ENCODE measurements at regions not wholly inside any gene's neighbourhood (a gene's known extent, or its start where the extent isn't known, plus 50 kb on each side); places are given as distances from the start of the nearest gene placed in this dataset.

DNA sequence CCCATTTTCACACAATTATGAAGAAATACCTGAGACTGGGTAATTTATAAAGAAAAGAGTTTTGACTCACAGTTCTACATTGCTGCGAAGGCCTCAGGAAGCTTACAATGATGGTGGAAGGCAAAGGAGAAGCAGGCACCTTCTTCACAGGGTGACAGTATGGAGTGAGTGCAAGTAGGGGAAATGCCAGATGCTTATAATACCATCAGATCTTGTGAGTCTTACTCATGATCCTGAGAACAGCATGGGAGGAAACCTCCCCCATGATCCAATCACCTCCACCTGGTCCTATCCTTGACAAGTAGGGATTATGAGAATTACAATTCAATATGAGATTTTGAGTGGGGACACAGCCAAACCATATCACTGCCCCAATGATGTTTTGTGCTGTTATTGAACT lies 189.3 kb upstream of the CRY1 start:
- no peak for DNase-seq (ENCODE audit: low read depth)

DNA sequence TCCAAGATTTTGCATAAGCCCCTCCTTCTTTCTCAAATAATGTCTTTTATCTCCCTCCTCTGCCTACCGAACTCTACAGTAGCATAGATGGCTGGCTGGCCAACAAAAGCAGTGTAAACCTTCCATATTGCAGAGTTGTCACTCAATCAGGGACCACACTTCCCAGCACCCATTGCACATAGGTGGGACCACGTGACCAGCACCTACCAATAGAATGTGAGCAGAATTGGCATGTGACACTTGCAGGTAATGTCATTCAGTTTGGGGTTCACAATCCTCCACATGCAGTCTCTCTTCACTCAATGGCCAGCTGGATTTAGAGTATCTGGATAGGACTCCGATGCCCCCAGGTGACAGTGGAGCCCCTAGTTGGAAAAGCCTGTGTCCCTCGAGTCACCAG lies 190.3 kb upstream of the CRY1 start:
- no peak for DNase-seq (ENCODE audit: low read depth)

GRCh38 chr12:107284692-107285091 lies 191.3 kb upstream of the CRY1 start:
- DNase-seq (ENCODE audit: low read depth), result no peak

- no peak for DNase-seq (ENCODE audit: low read depth)
Measured at GRCh38 chr12:107287436-107288413, 194.4 kb upstream of the CRY1 start.

DNA sequence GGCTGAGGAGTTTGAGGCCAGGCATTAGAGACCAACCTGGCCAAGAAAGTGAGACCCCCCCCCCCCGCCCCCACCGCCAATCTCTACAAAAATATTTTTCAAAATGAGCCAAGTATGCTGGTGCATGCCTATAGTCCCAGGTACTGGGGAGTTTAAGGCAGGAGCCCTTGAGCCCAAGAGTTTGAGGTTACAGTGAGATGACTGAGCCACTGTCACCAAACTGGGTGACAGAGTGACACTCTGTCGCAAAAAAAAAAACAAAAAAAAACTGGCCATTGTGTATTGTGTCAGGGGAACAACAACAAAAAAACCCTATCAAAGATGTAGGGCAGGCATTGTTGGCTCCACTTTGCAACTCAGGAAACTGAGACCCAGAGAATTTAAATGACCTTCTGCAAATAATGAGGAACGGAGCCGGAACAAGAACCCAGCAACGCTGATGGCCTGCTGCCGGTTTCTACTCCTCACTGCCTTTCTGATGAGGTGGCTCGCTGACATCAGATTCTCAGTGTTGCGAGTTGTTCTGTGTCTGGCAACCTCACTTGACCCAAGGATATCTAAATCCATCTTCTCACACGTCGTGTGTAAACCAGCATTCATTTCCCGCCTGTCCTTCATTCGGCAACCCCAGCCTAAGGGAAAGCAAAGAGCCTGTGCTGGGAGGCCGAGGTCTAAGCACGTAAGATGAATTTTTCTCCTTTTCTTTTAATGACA lies 195.2 kb upstream of the CRY1 start:
- DNase-seq (ENCODE audit: low read depth), result no peak

GRCh38 chr12:107291018-107291417 lies 197.7 kb upstream of the CRY1 start:
- DNase-seq (ENCODE audit: low read depth), result no peak

GRCh38 chr12:107296681-107297089 lies 203.3 kb upstream of the CRY1 start:
- no peak for DNase-seq (ENCODE audit: low read depth)

GRCh38 chr12:107302649-107303341 lies 209.4 kb upstream of the CRY1 start:
- DNase-seq (ENCODE audit: low read depth), result no peak

GRCh38 chr12:107304588-107305532 lies 211.5 kb upstream of the CRY1 start:
- no peak for DNase-seq (ENCODE audit: low read depth)

GRCh38 chr12:107306141-107306659 lies 212.9 kb upstream of the CRY1 start:
- no peak for DNase-seq (ENCODE audit: low read depth)

GRCh38 chr12:107308310-107308709 lies 215.0 kb upstream of the CRY1 start:
- DNase-seq (ENCODE audit: low read depth), result no peak

DNA sequence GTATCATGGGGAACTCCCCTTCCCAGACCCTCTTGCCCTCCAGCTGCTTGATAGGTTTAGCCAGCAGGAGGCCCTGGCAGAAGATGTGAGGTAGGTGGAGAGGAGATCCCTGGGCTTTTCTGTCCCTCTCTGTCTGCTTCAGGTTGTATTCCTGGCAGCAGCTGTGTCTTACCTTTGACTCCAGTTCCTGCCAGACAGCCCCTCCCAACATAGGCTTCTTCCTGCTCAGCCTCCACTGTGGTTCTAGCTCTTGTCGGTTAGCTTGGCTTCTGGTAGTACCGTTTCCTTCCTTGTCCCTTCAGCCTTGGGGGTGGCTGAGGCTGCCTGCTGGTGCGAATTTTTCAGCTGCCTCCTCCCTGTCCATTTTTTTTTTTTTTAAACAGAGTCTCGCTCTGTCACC lies 215.7 kb upstream of the CRY1 start:
- no peak for DNase-seq (ENCODE audit: low read depth)

DNA sequence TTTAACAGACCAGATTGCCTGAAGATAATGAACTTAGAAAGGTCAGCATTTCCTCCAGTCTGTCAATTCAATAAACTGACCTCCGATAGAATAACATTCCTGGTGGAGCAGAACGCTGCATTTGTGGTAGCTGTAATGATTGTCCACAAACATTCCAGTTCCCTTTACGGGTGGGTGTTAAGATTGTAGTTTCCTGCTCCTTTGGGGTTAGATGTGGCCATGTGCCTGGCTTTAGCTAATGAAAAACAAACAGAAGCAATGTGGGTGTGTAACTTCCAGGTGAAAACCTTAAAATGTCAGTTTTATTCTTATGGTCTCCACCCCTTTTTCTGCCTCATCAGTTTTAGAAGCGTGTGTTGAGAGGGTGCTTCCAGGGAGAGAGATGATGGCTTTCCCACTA lies 217.3 kb upstream of the CRY1 start:
- DNase-seq (ENCODE audit: low read depth), result no peak

GRCh38 chr12:107311682-107312081 lies 218.3 kb upstream of the CRY1 start:
- DNase-seq (ENCODE audit: low read depth), result no peak

GRCh38 chr12:107317751-107318555 lies 224.6 kb upstream of the CRY1 start:
- DNase-seq (ENCODE audit: low read depth), result no peak

- no peak for DNase-seq (ENCODE audit: low read depth)
Measured at GRCh38 chr12:107318556-107318805, 225.1 kb upstream of the CRY1 start.

DNA sequence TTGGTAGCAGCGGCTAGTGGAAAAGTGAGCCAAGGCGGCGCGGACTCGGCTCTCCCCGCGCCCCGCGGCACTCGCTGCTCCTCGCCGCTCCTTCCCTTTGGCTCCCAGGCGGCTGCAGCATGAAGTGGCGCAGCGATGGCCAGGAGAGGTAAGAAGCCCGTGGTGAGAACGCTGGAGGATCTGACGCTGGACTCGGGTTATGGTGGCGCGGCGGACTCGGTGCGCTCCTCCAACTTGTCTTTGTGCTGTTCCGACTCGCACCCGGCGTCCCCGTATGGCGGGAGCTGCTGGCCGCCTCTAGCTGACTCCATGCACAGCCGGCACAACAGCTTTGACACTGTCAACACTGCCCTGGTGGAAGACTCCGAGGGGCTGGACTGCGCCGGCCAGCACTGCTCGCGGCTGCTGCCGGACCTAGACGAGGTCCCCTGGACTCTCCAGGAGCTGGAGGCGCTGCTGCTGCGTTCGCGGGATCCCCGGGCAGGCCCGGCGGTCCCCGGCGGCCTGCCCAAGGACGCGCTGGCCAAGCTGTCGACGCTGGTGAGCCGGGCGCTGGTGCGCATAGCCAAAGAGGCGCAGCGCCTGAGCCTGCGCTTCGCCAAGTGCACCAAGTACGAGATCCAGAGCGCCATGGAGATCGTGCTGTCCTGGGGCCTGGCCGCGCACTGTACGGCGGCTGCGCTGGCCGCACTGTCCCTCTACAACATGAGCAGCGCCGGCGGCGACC lies 225.6 kb upstream of the CRY1 start:
- DNase-seq (ENCODE audit: low read depth), result no peak

- DNase-seq (ENCODE audit: low read depth), result no peak
Measured at GRCh38 chr12:107319533-107320032, 226.2 kb upstream of the CRY1 start.

DNA sequence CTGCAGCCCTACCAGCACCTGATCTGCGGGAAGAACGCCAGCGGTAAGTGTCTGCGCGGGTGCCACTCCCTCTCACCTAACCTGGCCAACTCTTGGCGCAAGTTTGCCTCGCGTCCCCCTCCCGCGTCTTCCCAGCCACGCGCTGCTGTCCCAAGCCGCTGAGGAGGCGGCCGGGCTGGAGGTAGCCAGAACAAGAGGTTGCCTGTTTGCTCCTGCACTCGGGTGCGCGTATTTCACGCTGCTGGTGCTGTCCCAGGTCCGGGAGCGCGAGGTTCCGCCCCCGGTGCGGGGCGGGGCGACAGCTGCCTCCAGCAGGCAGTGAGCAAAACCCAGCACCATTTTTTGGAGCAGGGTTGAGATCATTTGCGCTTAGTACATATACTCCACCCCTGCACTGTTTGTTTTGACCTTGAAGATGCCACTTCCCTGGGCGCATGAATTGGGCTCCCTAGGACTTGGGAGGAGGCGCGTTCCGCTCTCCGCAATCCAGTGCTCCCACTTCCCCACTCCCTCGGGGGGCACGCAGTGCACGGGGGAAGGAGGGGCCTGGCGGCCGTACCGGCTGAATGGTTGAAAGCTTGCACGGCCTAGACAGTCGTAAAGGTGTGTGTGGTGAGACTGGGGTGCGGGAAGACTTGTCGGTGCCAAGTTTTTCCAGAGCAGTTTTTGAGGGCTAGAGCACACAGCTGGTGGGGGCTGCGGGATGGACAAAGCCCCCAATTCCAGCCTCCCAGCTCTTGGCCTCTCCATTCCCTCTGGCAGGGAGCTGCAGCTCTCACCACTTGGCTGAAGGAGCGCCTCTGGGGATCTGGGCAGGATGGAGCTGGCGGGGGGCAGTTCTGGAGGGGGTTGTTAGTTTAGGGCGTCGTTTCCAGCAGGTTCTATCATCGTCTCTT lies 226.9 kb upstream of the CRY1 start:
- no peak for DNase-seq (ENCODE audit: low read depth)

Measured in GM04503 (cell line).